ENCODE measurements at regions not wholly inside any gene's neighbourhood (a gene's known extent, or its start where the extent isn't known, plus 50 kb on each side); places are given as distances from the start of the nearest gene placed in this dataset.

DNA sequence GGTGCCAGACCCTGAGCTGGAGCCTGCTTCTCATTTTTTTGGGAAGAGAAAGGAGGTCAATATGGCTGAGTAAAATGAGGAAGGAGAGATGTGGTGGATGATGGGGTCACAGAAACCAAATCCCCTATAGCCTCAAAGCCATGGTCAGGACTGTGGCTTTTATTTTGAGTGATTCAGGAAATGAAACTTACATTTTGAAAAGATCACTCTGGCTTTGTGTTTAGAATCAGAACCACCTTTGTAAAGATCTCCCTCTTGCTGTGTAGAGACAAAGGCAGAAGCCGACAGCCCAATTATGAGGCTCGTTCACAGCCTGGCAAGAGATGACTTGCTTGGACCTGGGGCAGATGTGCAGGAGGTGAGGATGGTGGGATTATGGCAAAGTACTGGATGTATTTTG, 121.6 kb upstream of the ANKFN1 start:
- no peaks in the 10 kb centered on the region for H3K27me3 ChIP-seq
- no peaks in the 10 kb centered on the region for H3K9me3 ChIP-seq
- H3K9ac ChIP-seq (ENCODE audit: low read depth in 2 of 2, low read length in 2 of 2): no peak overlapping the region
- no peak overlapping the region for H3K4me3 ChIP-seq
- no peak for DNase-seq
- intact Hi-C loops (cut with DNase I): no loop called here
- no peaks in the 10 kb centered on the region for H3K36me3 ChIP-seq
- no peaks in the 10 kb centered on the region for H3K4me1 ChIP-seq
- TF ChIP-seq, protein P1, sequence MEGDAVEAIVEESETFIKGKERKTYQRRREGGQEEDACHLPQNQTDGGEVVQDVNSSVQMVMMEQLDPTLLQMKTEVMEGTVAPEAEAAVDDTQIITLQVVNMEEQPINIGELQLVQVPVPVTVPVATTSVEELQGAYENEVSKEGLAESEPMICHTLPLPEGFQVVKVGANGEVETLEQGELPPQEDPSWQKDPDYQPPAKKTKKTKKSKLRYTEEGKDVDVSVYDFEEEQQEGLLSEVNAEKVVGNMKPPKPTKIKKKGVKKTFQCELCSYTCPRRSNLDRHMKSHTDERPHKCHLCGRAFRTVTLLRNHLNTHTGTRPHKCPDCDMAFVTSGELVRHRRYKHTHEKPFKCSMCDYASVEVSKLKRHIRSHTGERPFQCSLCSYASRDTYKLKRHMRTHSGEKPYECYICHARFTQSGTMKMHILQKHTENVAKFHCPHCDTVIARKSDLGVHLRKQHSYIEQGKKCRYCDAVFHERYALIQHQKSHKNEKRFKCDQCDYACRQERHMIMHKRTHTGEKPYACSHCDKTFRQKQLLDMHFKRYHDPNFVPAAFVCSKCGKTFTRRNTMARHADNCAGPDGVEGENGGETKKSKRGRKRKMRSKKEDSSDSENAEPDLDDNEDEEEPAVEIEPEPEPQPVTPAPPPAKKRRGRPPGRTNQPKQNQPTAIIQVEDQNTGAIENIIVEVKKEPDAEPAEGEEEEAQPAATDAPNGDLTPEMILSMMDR (IDR thresholded peaks at IDR 0.05): no peak
- no peak overlapping the region for H3K27ac ChIP-seq

DNA sequence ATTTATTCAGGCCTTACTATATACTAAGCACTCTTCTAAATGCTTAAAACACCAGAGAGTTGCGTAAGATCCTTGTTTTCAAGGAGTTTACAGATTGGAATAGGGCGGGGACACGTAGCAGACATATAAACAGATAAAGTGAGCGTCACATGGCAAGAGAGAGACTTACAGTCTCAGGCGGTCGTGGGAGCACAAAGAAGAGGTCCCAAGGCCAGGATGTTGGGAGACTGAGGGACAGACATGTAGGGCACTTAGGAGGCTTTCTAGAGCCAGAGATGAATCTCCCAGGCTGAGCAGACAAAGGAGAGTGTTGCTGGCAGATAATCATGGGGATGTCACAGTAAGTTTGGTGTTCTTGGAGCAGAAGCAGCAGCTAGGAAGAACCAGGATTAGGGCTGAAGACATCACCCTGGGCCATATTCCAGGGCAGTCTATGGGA, 119.1 kb upstream of the ANKFN1 start:
- TF ChIP-seq, protein P1 (IDR thresholded peaks at IDR 0.05): no peak
- Histone ChIP-seq H3K36me3 (no peaks in the 10 kb centered on the region), H3K27me3 (no peaks in the 10 kb centered on the region), H3K4me3 (no peak overlapping the region), H3K9ac (ENCODE audit: low read depth in 2 of 2, low read length in 2 of 2) (no peak overlapping the region), H3K4me1 (no peaks in the 10 kb centered on the region), H3K27ac (no peak overlapping the region), H3K9me3 (no peaks in the 10 kb centered on the region)
- intact Hi-C loops (cut with DNase I): no loop called here
- no peak for DNase-seq

- Histone ChIP-seq H3K9ac (ENCODE audit: low read depth in 2 of 2, low read length in 2 of 2) (no peak overlapping the region), H3K27me3 (no peaks in the 10 kb centered on the region), H3K27ac (no peak overlapping the region), H3K9me3 (no peaks in the 10 kb centered on the region), H3K36me3 (no peaks in the 10 kb centered on the region), H3K4me3 (no peak overlapping the region), H3K4me1 (no peaks in the 10 kb centered on the region)
- intact Hi-C loops (cut with DNase I): no loop called here
- TF ChIP-seq, protein P1 (IDR thresholded peaks at IDR 0.05): no peak
- DNase-seq: no peak
Observed at GRCh38 chr17:56038131-56038530, 115.1 kb upstream of the ANKFN1 start.

DNA sequence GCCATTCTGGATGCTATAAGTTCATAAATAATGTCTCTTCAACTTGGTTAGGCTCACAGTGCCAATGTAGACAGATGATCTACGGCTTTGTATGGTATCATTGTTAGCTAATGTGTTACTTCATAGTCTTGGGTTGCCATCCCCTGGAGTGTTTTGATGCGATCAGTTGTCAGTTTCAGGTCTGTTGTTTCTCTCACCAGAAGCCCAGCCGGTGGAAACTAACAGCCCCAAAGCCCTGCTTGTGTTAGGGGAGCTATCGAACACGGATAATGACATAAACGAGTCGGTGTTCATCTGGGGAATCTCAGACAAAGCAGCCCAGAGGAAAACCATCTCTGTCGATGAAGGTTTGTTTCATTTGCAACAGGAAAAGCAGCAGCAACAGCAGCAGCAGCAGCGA, 107.4 kb upstream of the ANKFN1 start:
- H3K4me1 ChIP-seq: no peaks in the 10 kb centered on the region
- no peaks in the 10 kb centered on the region for H3K9me3 ChIP-seq
- intact Hi-C loops (cut with DNase I): no loop called here
- H3K9ac ChIP-seq (ENCODE audit: low read depth in 2 of 2, low read length in 2 of 2): no peak overlapping the region
- no peak overlapping the region for H3K4me3 ChIP-seq
- TF ChIP-seq, protein P1 (IDR thresholded peaks at IDR 0.05): no peak
- no peak for DNase-seq
- H3K36me3 ChIP-seq: no peaks in the 10 kb centered on the region
- no peaks in the 10 kb centered on the region for H3K27me3 ChIP-seq
- no peak overlapping the region for H3K27ac ChIP-seq

- Histone ChIP-seq H3K27ac (no peak overlapping the region), H3K4me3 (no peak overlapping the region), H3K4me1 (no peaks in the 10 kb centered on the region), H3K9ac (ENCODE audit: low read depth in 2 of 2, low read length in 2 of 2) (no peak overlapping the region), H3K27me3 (no peaks in the 10 kb centered on the region), H3K36me3 (no peaks in the 10 kb centered on the region), H3K9me3 (no peaks in the 10 kb centered on the region)
- intact Hi-C loops (cut with DNase I): no loop called here
- DNase-seq: no peak
- TF ChIP-seq, protein P1 (IDR thresholded peaks at IDR 0.05): no peak
Observed at GRCh38 chr17:56047331-56047730, 105.9 kb upstream of the ANKFN1 start.

DNA sequence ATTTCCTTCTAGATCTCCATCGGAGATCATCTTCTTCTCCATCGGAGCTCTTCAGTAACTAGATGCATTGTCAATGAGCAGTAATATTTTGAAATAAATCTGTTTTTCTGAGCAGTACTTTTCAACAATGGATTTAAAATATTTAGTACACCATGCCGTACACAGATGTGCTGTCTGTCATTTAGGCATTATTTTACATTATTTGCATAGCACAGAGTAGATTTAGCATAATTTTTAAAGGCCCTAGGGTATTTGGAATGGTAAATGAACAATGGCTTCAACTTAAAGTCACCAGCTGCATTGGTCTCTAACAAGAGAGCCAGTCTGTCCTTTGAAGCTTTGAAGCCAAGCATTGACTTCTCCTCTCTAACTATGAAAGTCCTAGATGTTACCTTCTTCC, 95.4 kb upstream of the ANKFN1 start:
- no peak overlapping the region for H3K4me3 ChIP-seq
- intact Hi-C loops (cut with DNase I): no loop called here
- H3K27me3 ChIP-seq: no peaks in the 10 kb centered on the region
- DNase-seq: no peak
- TF ChIP-seq, protein P1 (IDR thresholded peaks at IDR 0.05): no peak
- H3K9ac ChIP-seq (ENCODE audit: low read depth in 2 of 2, low read length in 2 of 2): no peak overlapping the region
- no peaks in the 10 kb centered on the region for H3K4me1 ChIP-seq
- H3K27ac ChIP-seq: no peak overlapping the region
- no peaks in the 10 kb centered on the region for H3K36me3 ChIP-seq
- H3K9me3 ChIP-seq: no peaks in the 10 kb centered on the region
